HG02885 (cell line): ENCODE measurements at regions not wholly inside any gene's neighbourhood (a gene's known extent, or its start where the extent isn't known, plus 50 kb on each side); places are given as distances from the start of the nearest gene placed in this dataset.
"Not testable (repeated sequence)": the region's sequence is repeated elsewhere in the genome, so short reads cannot be mapped to it uniquely, and the experiment has no call there.

Experiments
- ATAC-seq: cut with Tn5 transposase; IDR thresholded peaks from one replicate; pipeline ENCODE4 v1.9.1; 2021; ENCODE audit warnings: mild to moderate bottlenecking; ENCODE audit not compliant: unreplicated experiment, poor library complexity

- no peak for ATAC-seq
These were observed 93.7 kb upstream of the USP15 start for GRCh38 chr12:62166525-62166924.

GRCh38 chr12:62168411-62168810 lies 91.8 kb upstream of the USP15 start:
- no peak for ATAC-seq

GRCh38 chr12:62170241-62170640 lies 90.0 kb upstream of the USP15 start:
- no peak for ATAC-seq

- no peak for ATAC-seq
These were observed 69.3 kb upstream of the USP15 start for GRCh38 chr12:62190689-62191490.

GRCh38 chr12:62191491-62192179 lies 68.6 kb upstream of the USP15 start:
- ATAC-seq = no peak

- peak; percentile 97 for ATAC-seq
These were observed 67.9 kb upstream of the USP15 start for GRCh38 chr12:62192180-62192902.

- ATAC-seq = peak; percentile 24
These were observed 67.3 kb upstream of the USP15 start for GRCh38 chr12:62192903-62193250.

GRCh38 chr12:62194031-62194430 lies 66.2 kb upstream of the USP15 start:
- no peak for ATAC-seq

- ATAC-seq = no peak
These were observed 65.6 kb upstream of the USP15 start for GRCh38 chr12:62194616-62195015.

GRCh38 chr12:62196146-62196545 lies 64.1 kb upstream of the USP15 start:
- ATAC-seq = no peak

- not testable (repeated sequence) for ATAC-seq
These were observed 57.3 kb upstream of the USP15 start for GRCh38 chr12:62202861-62203260.

- ATAC-seq = no peak
These were observed 54.9 kb upstream of the USP15 start for GRCh38 chr12:62205346-62205745.

GRCh38 chr12:62207248-62207647 lies 53.0 kb upstream of the USP15 start:
- no peak for ATAC-seq
